Suprapubic skin (tissue), 4 donors: ENCODE measurements at regions not wholly inside any gene's neighbourhood (a gene's known extent, or its start where the extent isn't known, plus 50 kb on each side); places are given as distances from the start of the nearest gene placed in this dataset.

Source experiments
- DNase-seq, 2 donors: peaks; one replicate each; pipeline ENCODE4 v3.0.0-alpha.2; 2019; ENCODE audit warnings: low spot score in 2 of 2
- H3K27ac ChIP-seq: fragments of 200-600 bp; sonication (generic); one replicate; pipeline ENCODE4 v1.5.1; 2019
- H3K27me3 ChIP-seq: fragments of 200-600 bp; sonication (generic); one replicate; pipeline ENCODE4 v1.5.1; 2019
- H3K36me3 ChIP-seq: fragments of 200-600 bp; sonication (generic); one replicate; pipeline ENCODE4 v1.5.1; 2019
- H3K4me1 ChIP-seq: fragments of 200-600 bp; sonication (generic); one replicate; pipeline ENCODE4 v1.5.1; 2019
- H3K4me3 ChIP-seq: fragments of 200-600 bp; sonication (generic); one replicate; pipeline ENCODE4 v1.5.1; 2019; ENCODE audit warnings: mild to moderate bottlenecking
- H3K9me3 ChIP-seq: fragments of 200-600 bp; sonication (generic); one replicate; pipeline ENCODE4 v1.5.1; 2019
- EP300 ChIP-seq: sonication (generic); formaldehyde crosslinking; IDR thresholded peaks from one replicate; pipeline ENCODE4 v1.6.1; 2017; ENCODE audit warnings: antibody characterized with exemption
- POLR2A ChIP-seq, 2 donors: fragments of 450-650 bp; IDR thresholded peaks; one replicate each; pipeline ENCODE4 v1.6.1; 2017; ENCODE audit warnings: antibody characterized with exemption in 2 of 2, mild to moderate bottlenecking in 2 of 2, moderate library complexity in 2 of 2
- POLR2AphosphoS5 ChIP-seq, 3 donors: sonication (generic); formaldehyde crosslinking; IDR thresholded peaks; one replicate each; pipeline ENCODE4 v1.6.1; 2017; ENCODE audit warnings: antibody characterized with exemption in 3 of 3
- WGBS: methylation state at CpG from one replicate; pipeline ENCODE4 v1.1.5; 2018; 5-methylcytosine and 5-hydroxymethylcytosine counted together
- TF ChIP-seq, protein P1 (sequence below), 2 donors: fragments of 200-600 bp in 1 of 2; fragments of 450-650 bp in 1 of 2; sonication (generic) in 1 of 2; IDR thresholded peaks; one replicate each; pipeline ENCODE4 v1.5.1; 2016 to 2019; ENCODE audit warnings: antibody characterized with exemption in 2 of 2, mild to moderate bottlenecking in 1 of 2, moderate library complexity in 1 of 2

DNA sequence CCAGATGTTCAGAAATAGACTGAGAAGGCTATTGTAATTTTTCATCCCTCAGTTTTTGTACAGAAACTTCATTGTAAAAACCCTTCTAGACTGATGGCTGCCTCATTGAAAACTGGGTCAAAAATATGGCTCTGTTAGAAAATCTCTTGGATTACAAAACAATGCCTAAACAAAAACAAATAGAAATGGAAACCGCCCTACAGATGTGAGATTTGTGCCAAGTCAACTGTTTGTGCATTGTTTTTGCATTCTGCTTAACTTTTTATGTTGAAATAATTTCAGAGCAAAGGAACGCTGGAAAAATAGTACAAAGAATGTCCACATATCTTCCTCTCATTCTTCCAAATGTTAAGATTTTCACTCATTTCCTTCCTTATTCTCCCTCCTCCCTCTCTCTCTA is 425.1 kb downstream of the FOXA2 start:
- H3K9me3 ChIP-seq, result no peaks in the 10 kb centered on the region
- no peaks in the 10 kb centered on the region for H3K36me3 ChIP-seq
- no peak for DNase-seq
- 29% methylated on average over 2 of the region's 2 CpGs for WGBS
- peak overlapping the region; percentile 9 for H3K27ac ChIP-seq
- no peaks in the 10 kb centered on the region for H3K27me3 ChIP-seq
- no peak for TF ChIP-seq POLR2A (IDR thresholded peaks at IDR 0.05)
- TF ChIP-seq, protein P1, sequence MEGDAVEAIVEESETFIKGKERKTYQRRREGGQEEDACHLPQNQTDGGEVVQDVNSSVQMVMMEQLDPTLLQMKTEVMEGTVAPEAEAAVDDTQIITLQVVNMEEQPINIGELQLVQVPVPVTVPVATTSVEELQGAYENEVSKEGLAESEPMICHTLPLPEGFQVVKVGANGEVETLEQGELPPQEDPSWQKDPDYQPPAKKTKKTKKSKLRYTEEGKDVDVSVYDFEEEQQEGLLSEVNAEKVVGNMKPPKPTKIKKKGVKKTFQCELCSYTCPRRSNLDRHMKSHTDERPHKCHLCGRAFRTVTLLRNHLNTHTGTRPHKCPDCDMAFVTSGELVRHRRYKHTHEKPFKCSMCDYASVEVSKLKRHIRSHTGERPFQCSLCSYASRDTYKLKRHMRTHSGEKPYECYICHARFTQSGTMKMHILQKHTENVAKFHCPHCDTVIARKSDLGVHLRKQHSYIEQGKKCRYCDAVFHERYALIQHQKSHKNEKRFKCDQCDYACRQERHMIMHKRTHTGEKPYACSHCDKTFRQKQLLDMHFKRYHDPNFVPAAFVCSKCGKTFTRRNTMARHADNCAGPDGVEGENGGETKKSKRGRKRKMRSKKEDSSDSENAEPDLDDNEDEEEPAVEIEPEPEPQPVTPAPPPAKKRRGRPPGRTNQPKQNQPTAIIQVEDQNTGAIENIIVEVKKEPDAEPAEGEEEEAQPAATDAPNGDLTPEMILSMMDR (IDR thresholded peaks at IDR 0.05), result no peak
- TF ChIP-seq EP300, result no peak
- TF ChIP-seq POLR2AphosphoS5 (IDR thresholded peaks at IDR 0.05), result no peak
- no peaks in the 10 kb centered on the region for H3K4me1 ChIP-seq
- no peak overlapping the region for H3K4me3 ChIP-seq

DNA sequence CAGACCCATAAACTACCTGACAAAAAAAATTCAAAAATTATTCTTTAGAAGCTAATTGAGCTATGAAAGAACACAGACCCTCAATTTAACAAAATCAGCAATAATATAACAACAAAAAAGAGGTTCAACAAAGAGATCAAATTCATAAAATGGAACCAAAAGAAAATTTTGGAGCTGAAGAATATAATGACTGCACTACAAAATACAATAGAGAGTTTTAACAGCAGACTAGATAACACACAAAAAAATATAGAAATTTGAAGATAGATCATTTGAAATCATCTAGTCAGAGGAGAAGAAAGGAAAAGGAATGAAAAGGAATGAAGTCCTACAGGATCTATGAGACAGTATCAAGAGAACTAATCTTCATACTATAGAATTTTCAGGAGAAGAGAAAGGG is 422.1 kb downstream of the PAX1 start:
- Histone ChIP-seq H3K9me3 (peaks cover 14% of the 10 kb centered on the region), H3K36me3 (no peaks in the 10 kb centered on the region), H3K27ac (no peak overlapping the region), H3K4me1 (no peaks in the 10 kb centered on the region), H3K27me3 (no peaks in the 10 kb centered on the region), H3K4me3 (no peak overlapping the region)
- DNase-seq, result no peak
- TF ChIP-seq POLR2A (IDR thresholded peaks at IDR 0.05) (no peak), EP300 (no peak), POLR2AphosphoS5 (IDR thresholded peaks at IDR 0.05) (no peak)
- TF ChIP-seq, protein P1 (IDR thresholded peaks at IDR 0.05), result no peak

DNA sequence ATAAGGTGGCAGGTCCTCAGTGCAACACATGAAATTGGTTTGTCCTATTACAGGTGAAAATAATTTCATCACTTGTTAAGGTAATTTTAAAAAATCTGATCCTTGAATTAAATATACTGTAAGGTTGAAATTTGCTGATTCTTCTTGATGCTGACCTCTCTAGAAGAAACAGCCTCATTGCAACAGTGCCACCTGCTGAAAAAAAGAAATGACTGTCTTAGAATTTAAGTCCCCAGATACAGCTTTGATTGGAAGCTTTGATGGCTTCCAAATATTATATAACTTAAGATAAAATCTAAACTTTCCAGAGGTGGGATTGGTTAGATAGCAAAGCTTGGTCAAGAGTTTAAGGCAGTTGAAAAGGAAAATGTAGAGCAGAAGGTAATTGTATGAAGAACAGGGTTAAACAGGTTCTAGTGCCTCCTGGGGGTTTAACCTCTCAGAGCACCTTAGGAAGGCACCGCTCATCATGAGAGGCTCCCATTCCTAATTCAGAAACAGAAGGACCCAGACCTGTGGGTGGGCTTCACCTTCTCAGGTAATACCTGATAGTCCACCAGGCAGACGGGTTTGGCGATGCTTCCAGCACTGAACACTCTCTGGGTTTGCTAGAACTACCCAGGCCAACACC is 401.0 kb downstream of the PAX1 start:
- H3K27me3 ChIP-seq, result no peaks in the 10 kb centered on the region
- no peaks in the 10 kb centered on the region for H3K9me3 ChIP-seq
- no peak overlapping the region for H3K27ac ChIP-seq
- no peak for DNase-seq
- no peaks in the 10 kb centered on the region for H3K36me3 ChIP-seq
- no peak overlapping the region for H3K4me3 ChIP-seq
- 69% methylated on average over 3 of the region's 3 CpGs for WGBS
- TF ChIP-seq POLR2AphosphoS5 (IDR thresholded peaks at IDR 0.05), result no peak
- TF ChIP-seq, protein P1 (IDR thresholded peaks at IDR 0.05), result peak in 1 of 2 donors; percentile 17
- no peaks in the 10 kb centered on the region for H3K4me1 ChIP-seq

DNA sequence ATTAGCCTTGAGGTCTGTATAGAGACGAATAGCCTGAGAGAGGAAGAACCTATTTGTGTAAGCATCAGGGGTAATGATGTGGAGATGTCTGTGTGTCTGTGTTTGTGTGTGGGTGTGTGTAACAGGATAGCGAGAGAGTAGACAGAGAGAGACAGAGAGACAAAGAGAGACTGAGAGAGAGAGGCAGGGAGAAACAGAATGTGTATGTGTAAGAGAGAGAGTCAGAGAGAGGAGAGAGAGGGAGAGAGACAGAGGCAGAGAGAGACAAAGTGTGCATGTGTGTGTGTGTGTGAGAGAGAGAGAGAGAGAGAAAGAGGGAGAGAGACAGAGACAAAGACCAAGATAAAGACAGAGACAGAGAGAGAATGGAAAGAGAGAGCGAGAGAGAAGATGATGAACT is 396.1 kb downstream of the PAX1 start:
- Histone ChIP-seq H3K4me3 (no peak overlapping the region), H3K27ac (no peak overlapping the region), H3K36me3 (no peaks in the 10 kb centered on the region), H3K27me3 (no peaks in the 10 kb centered on the region), H3K9me3 (no peaks in the 10 kb centered on the region), H3K4me1 (no peaks in the 10 kb centered on the region)
- no peak for DNase-seq
- TF ChIP-seq EP300 (no peak), POLR2A (IDR thresholded peaks at IDR 0.05) (no peak), POLR2AphosphoS5 (IDR thresholded peaks at IDR 0.05) (no peak)
- TF ChIP-seq, protein P1 (IDR thresholded peaks at IDR 0.05), result no peak
- 88% methylated on average over 3 of the region's 3 CpGs for WGBS

DNA sequence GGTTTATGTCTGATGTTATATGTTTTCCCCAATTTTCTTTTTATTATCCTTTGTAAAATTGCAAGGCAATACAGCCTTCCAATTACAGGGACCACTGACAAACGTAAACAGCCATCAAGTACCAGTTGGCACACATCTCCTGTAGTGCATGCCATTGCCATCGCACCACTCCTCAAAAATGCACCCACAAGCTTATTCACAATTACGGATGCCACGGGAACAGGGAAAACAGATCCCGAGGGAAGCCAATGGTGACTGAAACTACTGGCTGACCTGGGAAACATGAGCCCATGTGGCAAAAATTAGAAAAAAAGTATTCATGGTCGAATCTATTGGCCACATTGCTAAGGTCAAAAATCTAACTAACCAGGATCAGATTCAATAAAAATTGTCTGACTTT is 395.2 kb downstream of the PAX1 start:
- WGBS, result 69% methylated on average over 6 of the region's 6 CpGs
- no peaks in the 10 kb centered on the region for H3K4me1 ChIP-seq
- H3K27me3 ChIP-seq, result no peaks in the 10 kb centered on the region

More for the DNA sequence above, 395.2 kb downstream of the PAX1 start:
- Histone ChIP-seq H3K4me3 (no peak overlapping the region), H3K27ac (no peak overlapping the region), H3K9me3 (no peaks in the 10 kb centered on the region), H3K36me3 (no peaks in the 10 kb centered on the region)
- DNase-seq, result no peak
- TF ChIP-seq, protein P1 (IDR thresholded peaks at IDR 0.05), result no peak
- TF ChIP-seq EP300, result no peak
- TF ChIP-seq POLR2AphosphoS5 (IDR thresholded peaks at IDR 0.05), result no peak
- TF ChIP-seq POLR2A (IDR thresholded peaks at IDR 0.05), result no peak
